NB4 (cell line): ENCODE measurements at regions not wholly inside any gene's neighbourhood (a gene's known extent, or its start where the extent isn't known, plus 50 kb on each side); places are given as distances from the start of the nearest gene placed in this dataset.

Experiments used
- POLR2A ChIP-seq: IDR thresholded peaks from 2 replicates; pipeline ENCODE4 v1.6.1; 2011; ENCODE audit warnings: mild to moderate bottlenecking; ENCODE audit not compliant: insufficient read length; ENCODE audit errors: extremely low read depth
- TF ChIP-seq, protein P1 (sequence below): IDR thresholded peaks from one replicate; pipeline ENCODE4 v1.5.1; 2012; ENCODE audit warnings: low read depth, low read length

DNA sequence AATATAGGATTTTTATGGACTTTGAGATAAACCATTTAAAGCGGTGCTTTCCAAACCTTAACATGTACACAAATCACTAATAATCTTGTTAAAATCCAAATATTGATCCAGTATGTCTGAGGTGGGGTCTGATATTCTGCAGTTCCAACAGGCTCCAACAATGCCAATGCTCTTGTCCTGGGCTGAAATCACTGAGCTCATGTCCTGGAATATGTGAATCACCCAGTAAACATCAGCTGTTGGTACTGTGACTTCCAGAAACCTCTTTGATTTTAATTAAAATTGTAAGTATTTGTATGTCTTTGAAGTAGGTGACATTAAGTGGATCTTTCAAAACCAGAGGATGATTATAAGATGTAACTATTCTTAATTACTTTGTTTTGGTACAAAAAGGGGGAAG, 52.8 kb upstream of the CAST start:
- TF ChIP-seq, protein P1, sequence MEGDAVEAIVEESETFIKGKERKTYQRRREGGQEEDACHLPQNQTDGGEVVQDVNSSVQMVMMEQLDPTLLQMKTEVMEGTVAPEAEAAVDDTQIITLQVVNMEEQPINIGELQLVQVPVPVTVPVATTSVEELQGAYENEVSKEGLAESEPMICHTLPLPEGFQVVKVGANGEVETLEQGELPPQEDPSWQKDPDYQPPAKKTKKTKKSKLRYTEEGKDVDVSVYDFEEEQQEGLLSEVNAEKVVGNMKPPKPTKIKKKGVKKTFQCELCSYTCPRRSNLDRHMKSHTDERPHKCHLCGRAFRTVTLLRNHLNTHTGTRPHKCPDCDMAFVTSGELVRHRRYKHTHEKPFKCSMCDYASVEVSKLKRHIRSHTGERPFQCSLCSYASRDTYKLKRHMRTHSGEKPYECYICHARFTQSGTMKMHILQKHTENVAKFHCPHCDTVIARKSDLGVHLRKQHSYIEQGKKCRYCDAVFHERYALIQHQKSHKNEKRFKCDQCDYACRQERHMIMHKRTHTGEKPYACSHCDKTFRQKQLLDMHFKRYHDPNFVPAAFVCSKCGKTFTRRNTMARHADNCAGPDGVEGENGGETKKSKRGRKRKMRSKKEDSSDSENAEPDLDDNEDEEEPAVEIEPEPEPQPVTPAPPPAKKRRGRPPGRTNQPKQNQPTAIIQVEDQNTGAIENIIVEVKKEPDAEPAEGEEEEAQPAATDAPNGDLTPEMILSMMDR: no peak
- TF ChIP-seq POLR2A: no peak
